Astrocyte of the cerebellum (primary cell): ENCODE measurements at regions not wholly inside any gene's neighbourhood (a gene's known extent, or its start where the extent isn't known, plus 50 kb on each side); places are given as distances from the start of the nearest gene placed in this dataset.

ENCODE experiments used
- DNase-seq: peaks from one replicate; pipeline ENCODE4 v3.0.0-alpha.2; 2011; ENCODE audit warnings: low read depth
- H3K4me3 ChIP-seq: 2 replicates; pipeline ENCODE4 v1.5.1; 2011; ENCODE audit warnings: mild to moderate bottlenecking, low read depth, low read length, moderate library complexity
- CTCF ChIP-seq: IDR thresholded peaks from 2 replicates; pipeline ENCODE4 v1.5.1; 2012; ENCODE audit warnings: low read length, low read depth, moderate library complexity, mild to moderate bottlenecking; ENCODE audit errors: missing control alignments
- in situ Hi-C: cut with HindIII; loops from 2 replicates; pipeline ENCODE4 v1.10.0; 2017; ENCODE audit warnings: low sequenced_read_pairs

DNA sequence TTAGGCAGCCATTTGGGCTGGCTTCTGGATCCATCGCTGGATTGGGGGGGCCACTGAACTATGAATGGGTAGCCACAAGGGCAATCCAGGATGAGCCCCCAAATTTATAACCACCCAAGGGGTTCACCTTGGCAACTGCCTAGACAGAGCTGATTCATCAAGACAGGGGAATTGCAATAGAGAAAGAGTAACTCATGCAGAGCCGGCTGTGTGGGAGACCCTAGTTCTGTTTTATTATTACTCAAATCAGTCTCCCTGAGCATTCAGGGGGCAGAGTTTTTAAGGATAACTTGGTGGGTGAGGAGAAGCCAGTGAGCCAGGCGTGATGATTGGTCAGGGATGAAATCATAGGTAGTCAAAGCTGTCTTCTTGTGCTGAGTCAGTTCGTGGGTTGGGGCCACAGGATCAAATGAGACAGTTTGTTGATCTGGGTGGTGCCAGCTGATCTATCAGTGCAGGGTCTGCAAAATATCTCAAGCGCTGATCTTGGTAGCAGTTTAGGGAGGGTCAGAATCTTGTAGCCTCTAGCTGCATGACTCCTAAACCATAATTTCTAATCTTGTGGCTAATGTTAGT is 57.9 kb downstream of the DNAJB9 start:
- no peak for DNase-seq
- no peak for TF ChIP-seq CTCF
- H3K4me3 ChIP-seq, result no peak overlapping the region
- in situ Hi-C loops, result no loop called here

- in situ Hi-C loops, result no loop called here
- no peak overlapping the region for H3K4me3 ChIP-seq
- no peak for TF ChIP-seq CTCF
- no peak for DNase-seq
Measured at GRCh38 chr7:108628678-108629077, 59.0 kb downstream of the DNAJB9 start.

- DNase-seq, result peak; percentile 69
- no peak for TF ChIP-seq CTCF
- in situ Hi-C loops, result no loop called here
- no peak overlapping the region for H3K4me3 ChIP-seq
Measured at GRCh38 chr7:108629651-108630400, 60.2 kb downstream of the DNAJB9 start.

DNA sequence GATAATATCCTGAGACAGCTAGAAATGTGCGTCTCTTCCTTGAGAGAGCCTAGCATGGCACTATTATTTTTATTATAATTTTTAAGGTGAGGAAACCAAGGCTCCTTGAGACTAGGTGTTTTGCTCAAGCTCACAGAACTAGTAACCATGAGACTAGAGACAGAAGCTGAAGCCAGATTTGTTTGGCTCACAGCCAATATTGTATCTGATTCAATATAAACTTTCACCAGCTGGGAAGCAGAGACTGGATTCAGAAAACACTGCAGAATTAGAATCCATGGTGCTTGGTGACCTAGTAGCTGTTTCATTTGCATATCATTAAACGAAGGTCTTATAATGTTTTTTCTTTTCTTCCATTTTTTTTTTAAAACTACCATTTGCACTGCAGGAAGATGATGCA is 64.4 kb downstream of the DNAJB9 start:
- H3K4me3 ChIP-seq, result no peak overlapping the region
- no peak for DNase-seq
- no peak for TF ChIP-seq CTCF
- in situ Hi-C loops, result no loop called here

DNA sequence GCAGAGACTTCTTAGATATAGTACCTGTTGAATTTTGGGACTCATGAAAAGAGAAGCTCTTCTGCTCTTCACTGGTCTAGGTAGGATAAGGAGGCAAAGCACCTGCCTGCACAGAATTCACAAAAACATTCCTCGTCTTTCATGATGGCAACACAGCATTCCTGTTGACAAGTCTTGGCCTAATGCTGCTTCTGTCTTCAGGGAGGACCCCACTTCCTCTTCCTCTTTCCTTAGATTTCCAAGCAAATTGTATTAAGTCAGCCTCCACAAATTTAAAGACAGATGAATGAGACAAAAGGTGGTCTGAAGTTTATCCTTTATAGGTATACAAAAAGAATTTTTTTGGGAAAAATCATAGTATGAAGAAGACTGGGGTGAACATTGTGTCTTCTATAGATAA is 64.9 kb downstream of the DNAJB9 start:
- in situ Hi-C loops, result no loop called here
- no peak for DNase-seq
- no peak for TF ChIP-seq CTCF
- no peak overlapping the region for H3K4me3 ChIP-seq

DNA sequence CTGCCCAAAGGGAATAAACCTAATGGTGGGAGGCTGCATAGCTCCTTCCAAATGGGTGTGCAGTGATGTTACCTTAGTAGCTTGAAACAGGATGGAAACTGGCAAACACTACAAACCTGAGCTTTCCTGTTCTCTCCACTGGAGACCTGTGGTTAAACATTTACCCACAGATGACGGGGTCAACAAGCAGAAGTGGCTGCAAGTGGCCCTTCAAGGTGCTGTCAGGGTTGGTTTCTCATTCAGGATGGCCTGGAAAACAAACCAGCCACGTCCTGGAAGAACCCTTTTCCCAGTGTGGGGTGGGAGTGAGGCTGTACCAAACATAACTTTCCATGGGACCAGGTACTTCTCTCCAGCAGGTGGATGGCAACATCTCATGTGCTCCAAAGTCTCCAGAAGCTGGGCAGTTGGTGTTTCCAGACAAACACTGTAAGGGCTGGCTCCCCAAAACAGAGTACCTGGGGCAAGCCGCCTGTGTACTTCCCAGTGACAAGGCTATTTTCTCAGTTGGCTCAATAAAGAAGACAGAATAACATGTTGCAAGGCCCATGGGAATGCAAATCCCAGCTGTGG is 67.5 kb downstream of the DNAJB9 start:
- no peak for DNase-seq
- in situ Hi-C loops, result loop anchor here (5.0 kb wide), 1 partner anchor 45 kb away; no protein-coding TSS in a partner anchor
- no peak overlapping the region for H3K4me3 ChIP-seq
- TF ChIP-seq CTCF, result no peak
